Gastrocnemius medialis (tissue), 4 donors: ENCODE measurements at regions not wholly inside any gene's neighbourhood (a gene's known extent, or its start where the extent isn't known, plus 50 kb on each side); places are given as distances from the start of the nearest gene placed in this dataset.

ENCODE experiments used
- CTCF ChIP-seq, 5 experiments: fragments of 450-650 bp in 3 of 5; fragments of 200-600 bp in 2 of 5; sonication (generic) in 2 of 5; IDR thresholded peaks in 4 of 5; conservative IDR thresholded peaks in 1 of 5; 1 replicate in 4 of 5; 2 replicates in 1 of 5; pipeline ENCODE4 v1.5.1; 2016 to 2019; ENCODE audit warnings: antibody characterized with exemption in 5 of 5, mild to moderate bottlenecking in 3 of 5, moderate library complexity in 3 of 5
- POLR2A ChIP-seq, 2 donors: fragments of 450-650 bp; IDR thresholded peaks; one replicate each; pipeline ENCODE4 v1.6.1; 2017; ENCODE audit warnings: antibody characterized with exemption in 2 of 2, mild to moderate bottlenecking in 2 of 2, moderate library complexity in 2 of 2

GRCh38 chr22:36081023-36081431, 52.4 kb upstream of the RBFOX2 start:
- TF ChIP-seq CTCF (IDR thresholded peaks at IDR 0.05 in 4 of 5, conservative IDR thresholded peaks at IDR 0.05 in 1 of 5) (no peak), POLR2A (IDR thresholded peaks at IDR 0.05) (no peak)
